GM12892 (cell line): ENCODE measurements at regions not wholly inside any gene's neighbourhood (a gene's known extent, or its start where the extent isn't known, plus 50 kb on each side); places are given as distances from the start of the nearest gene placed in this dataset.

Experiments
- POLR2A ChIP-seq: IDR thresholded peaks from 2 replicates; pipeline ENCODE4 v1.6.1; 2011; ENCODE audit warnings: low read depth, low read length, control low read depth
- POLR2AphosphoS5 ChIP-seq: IDR thresholded peaks from 2 replicates; pipeline ENCODE4 v1.6.1; 2011; ENCODE audit warnings: low read depth, low read length, control low read depth
- TAF1 ChIP-seq: IDR thresholded peaks from 2 replicates; pipeline ENCODE4 v1.6.1; 2011; ENCODE audit warnings: low read depth, mild to moderate bottlenecking, control low read depth, low read length, borderline replicate concordance

DNA sequence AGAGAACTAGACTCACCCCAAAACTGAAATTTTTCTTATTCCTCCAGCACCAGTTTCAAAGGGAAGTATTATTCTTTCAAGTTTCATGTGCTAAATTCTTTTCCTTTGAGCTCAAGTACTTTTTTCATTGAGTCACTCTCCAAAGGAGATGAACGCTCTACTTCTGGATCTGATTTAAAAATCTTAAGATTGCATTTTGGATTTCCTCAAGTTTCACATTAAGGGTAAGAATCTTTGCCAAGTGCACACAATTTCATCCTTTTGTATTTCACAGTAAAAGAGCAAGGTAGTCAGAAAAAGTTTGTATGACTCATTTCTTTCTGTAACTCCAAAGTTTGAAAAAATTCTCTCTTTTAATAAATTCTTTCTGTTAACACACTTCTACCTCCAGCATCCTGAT lies 435.5 kb downstream of the RAB38 start:
- no peak for TF ChIP-seq POLR2A
- no peak for TF ChIP-seq POLR2AphosphoS5
- TF ChIP-seq TAF1, result no peak
